Neural cell (in vitro differentiated cells): ENCODE measurements at regions not wholly inside any gene's neighbourhood (a gene's known extent, or its start where the extent isn't known, plus 50 kb on each side); places are given as distances from the start of the nearest gene placed in this dataset.

ENCODE experiments used
- H2AFZ ChIP-seq: fragments of 200-600, 300-800 bp; sonication (generic), shearing (Covaris generic); 2 replicates; pipeline ENCODE4 v1.6.0; 2014; ENCODE audit warnings: low read depth, mild to moderate bottlenecking, antibody characterized with exemption, low read length, moderate library complexity
- H3F3A ChIP-seq: fragments of 200-600 bp; shearing (Covaris generic); 2 replicates; pipeline ENCODE4 v1.6.1; 2016; ENCODE audit warnings: mild to moderate bottlenecking, moderate library complexity, mixed read lengths, antibody characterized with exemption, low read length; ENCODE audit not compliant: insufficient read depth, poor library complexity, severe bottlenecking
- H3K27ac ChIP-seq: fragments of 200-600, 300-800 bp; sonication (generic), shearing (Covaris generic); 2 replicates; pipeline ENCODE4 v1.5.1; 2014; ENCODE audit warnings: mild to moderate bottlenecking, low read length, moderate library complexity
- H3K27me3 ChIP-seq: fragments of 300-800, 200-600 bp; sonication (generic), shearing (Covaris generic); 2 replicates; pipeline ENCODE4 v1.6.0; 2014; ENCODE audit warnings: mild to moderate bottlenecking, low read depth, low read length, moderate library complexity; ENCODE audit not compliant: insufficient read depth
- H3K36me3 ChIP-seq: fragments of 300-800, 200-600 bp; sonication (generic), shearing (Covaris generic); 2 replicates; pipeline ENCODE4 v1.5.1; 2014; ENCODE audit warnings: mild to moderate bottlenecking, antibody characterized with exemption, low read length, moderate library complexity; ENCODE audit not compliant: insufficient read depth
- H3K4me2 ChIP-seq: fragments of 300-800, 200-600 bp; sonication (generic), shearing (Covaris generic); 2 replicates; pipeline ENCODE4 v1.6.0; 2014; ENCODE audit warnings: mild to moderate bottlenecking, low read length
- H3K4me3 ChIP-seq: fragments of 300-800, 200-600 bp; sonication (generic), shearing (Covaris generic); 2 replicates; pipeline ENCODE4 v1.5.1; 2014; ENCODE audit warnings: mild to moderate bottlenecking, low read length, moderate library complexity
- H3K79me2 ChIP-seq: fragments of 200-600 bp; shearing (Covaris generic); replicated peaks from 2 replicates; pipeline ENCODE4 v1.6.0; 2014; ENCODE audit warnings: mild to moderate bottlenecking, low read length, moderate library complexity; ENCODE audit not compliant: insufficient read depth
- H3K9ac ChIP-seq: fragments of 300-800, 200-600 bp; sonication (generic), shearing (Covaris generic); 2 replicates; pipeline ENCODE4 v1.6.1; 2016; ENCODE audit warnings: mild to moderate bottlenecking, low read length, mixed read lengths
- H3K9me2 ChIP-seq: fragments of 200-600 bp; shearing (Covaris generic); 2 replicates; pipeline ENCODE4 v1.6.1; 2016; ENCODE audit warnings: mild to moderate bottlenecking, low read length, mixed read lengths; ENCODE audit not compliant: insufficient read depth
- H3K9me3 ChIP-seq: fragments of 200-600, 300-800 bp; sonication (generic), shearing (Covaris generic); 2 replicates; pipeline ENCODE4 v1.6.1; 2016; ENCODE audit warnings: mild to moderate bottlenecking, mixed run types, low read length, moderate library complexity, mixed read lengths
- H4K20me1 ChIP-seq: fragments of 200-600 bp; shearing (Covaris generic); 2 replicates; pipeline ENCODE4 v1.6.1; 2016; ENCODE audit warnings: mild to moderate bottlenecking, mixed run types; ENCODE audit not compliant: insufficient read depth
- EP300 ChIP-seq: fragments of 450-650 bp; conservative IDR thresholded peaks from 2 replicates; pipeline ENCODE4 v1.6.1; 2014; ENCODE audit warnings: antibody characterized with exemption, mild to moderate bottlenecking, moderate library complexity; ENCODE audit not compliant: poor library complexity, severe bottlenecking
- EZH2 ChIP-seq: fragments of 200-600, 300-800 bp; shearing (Covaris generic), sonication (generic); IDR thresholded peaks from 2 replicates; pipeline ENCODE4 v1.6.1; 2014; ENCODE audit warnings: antibody characterized with exemption, low read length, borderline replicate concordance, mild to moderate bottlenecking; ENCODE audit not compliant: insufficient read depth, poor library complexity, severe bottlenecking
- MXI1 ChIP-seq: fragments of 450-650 bp; conservative IDR thresholded peaks from 2 replicates; pipeline ENCODE4 v1.6.1; 2014; ENCODE audit warnings: antibody characterized with exemption, mild to moderate bottlenecking; ENCODE audit not compliant: poor library complexity, severe bottlenecking
- POLR2AphosphoS5 ChIP-seq: IDR thresholded peaks from 2 replicates; pipeline ENCODE4 v1.6.1; 2012
- RAD21 ChIP-seq: fragments of 450-650 bp; conservative IDR thresholded peaks from 2 replicates; pipeline ENCODE4 v1.6.1; 2014; ENCODE audit warnings: antibody characterized with exemption, mild to moderate bottlenecking, moderate library complexity
- SMC3 ChIP-seq: fragments of 450-650 bp; conservative IDR thresholded peaks from 2 replicates; pipeline ENCODE4 v1.6.1; 2014; ENCODE audit warnings: antibody characterized with exemption, mild to moderate bottlenecking, moderate library complexity; ENCODE audit not compliant: poor library complexity
- TAF1 ChIP-seq: IDR thresholded peaks from 2 replicates; pipeline ENCODE4 v1.6.1; 2012; ENCODE audit warnings: low read depth
- TF ChIP-seq, protein P1 (sequence below): fragments of 450-650 bp; IDR thresholded peaks from 2 replicates; pipeline ENCODE4 v1.5.1; 2014; ENCODE audit warnings: antibody characterized with exemption, mild to moderate bottlenecking, moderate library complexity; ENCODE audit not compliant: poor library complexity, severe bottlenecking
- TF ChIP-seq, protein P2 (sequence below): IDR thresholded peaks from 2 replicates; pipeline ENCODE4 v1.6.1; 2012; ENCODE audit warnings: borderline replicate concordance

DNA sequence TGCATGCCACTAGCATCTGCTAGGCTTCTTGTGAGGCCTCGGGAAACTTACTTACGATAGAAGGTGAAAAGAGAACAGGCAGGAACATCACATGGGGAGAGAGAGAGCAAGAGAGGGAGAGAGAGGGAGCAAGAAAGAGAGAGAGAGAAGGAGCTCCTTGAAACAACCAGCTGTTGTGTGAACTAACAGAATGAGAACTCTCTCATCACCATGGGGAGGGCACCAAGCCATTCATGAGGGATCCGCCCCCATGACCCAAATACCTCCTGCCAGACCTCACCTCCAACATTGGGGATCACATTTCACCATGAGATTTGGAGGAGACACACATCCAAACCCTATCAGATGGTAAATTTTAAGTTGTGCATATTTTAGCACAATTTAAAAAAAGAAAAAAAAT, 1217.2 kb downstream of the TYW1 start:
- Histone ChIP-seq H3K4me2 (no peak overlapping the region), H3K79me2 (no peaks in the 10 kb centered on the region), H3F3A (no peaks in the 10 kb centered on the region), H3K27me3 (no peaks in the 10 kb centered on the region), H3K36me3 (no peaks in the 10 kb centered on the region), H3K9ac (no peak overlapping the region), H3K9me2 (no peaks in the 10 kb centered on the region), H2AFZ (no peak overlapping the region), H4K20me1 (no peaks in the 10 kb centered on the region), H3K27ac (no peak overlapping the region), H3K4me3 (no peak overlapping the region), H3K9me3 (no peaks in the 10 kb centered on the region)
- TF ChIP-seq RAD21 = no peak
- TF ChIP-seq EZH2 = no peak
- TF ChIP-seq, protein P1, sequence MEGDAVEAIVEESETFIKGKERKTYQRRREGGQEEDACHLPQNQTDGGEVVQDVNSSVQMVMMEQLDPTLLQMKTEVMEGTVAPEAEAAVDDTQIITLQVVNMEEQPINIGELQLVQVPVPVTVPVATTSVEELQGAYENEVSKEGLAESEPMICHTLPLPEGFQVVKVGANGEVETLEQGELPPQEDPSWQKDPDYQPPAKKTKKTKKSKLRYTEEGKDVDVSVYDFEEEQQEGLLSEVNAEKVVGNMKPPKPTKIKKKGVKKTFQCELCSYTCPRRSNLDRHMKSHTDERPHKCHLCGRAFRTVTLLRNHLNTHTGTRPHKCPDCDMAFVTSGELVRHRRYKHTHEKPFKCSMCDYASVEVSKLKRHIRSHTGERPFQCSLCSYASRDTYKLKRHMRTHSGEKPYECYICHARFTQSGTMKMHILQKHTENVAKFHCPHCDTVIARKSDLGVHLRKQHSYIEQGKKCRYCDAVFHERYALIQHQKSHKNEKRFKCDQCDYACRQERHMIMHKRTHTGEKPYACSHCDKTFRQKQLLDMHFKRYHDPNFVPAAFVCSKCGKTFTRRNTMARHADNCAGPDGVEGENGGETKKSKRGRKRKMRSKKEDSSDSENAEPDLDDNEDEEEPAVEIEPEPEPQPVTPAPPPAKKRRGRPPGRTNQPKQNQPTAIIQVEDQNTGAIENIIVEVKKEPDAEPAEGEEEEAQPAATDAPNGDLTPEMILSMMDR = no peak
- no peak for TF ChIP-seq EP300
- TF ChIP-seq SMC3 = no peak
- TF ChIP-seq POLR2AphosphoS5 = no peak
- TF ChIP-seq MXI1 = no peak
- TF ChIP-seq, protein P2, sequence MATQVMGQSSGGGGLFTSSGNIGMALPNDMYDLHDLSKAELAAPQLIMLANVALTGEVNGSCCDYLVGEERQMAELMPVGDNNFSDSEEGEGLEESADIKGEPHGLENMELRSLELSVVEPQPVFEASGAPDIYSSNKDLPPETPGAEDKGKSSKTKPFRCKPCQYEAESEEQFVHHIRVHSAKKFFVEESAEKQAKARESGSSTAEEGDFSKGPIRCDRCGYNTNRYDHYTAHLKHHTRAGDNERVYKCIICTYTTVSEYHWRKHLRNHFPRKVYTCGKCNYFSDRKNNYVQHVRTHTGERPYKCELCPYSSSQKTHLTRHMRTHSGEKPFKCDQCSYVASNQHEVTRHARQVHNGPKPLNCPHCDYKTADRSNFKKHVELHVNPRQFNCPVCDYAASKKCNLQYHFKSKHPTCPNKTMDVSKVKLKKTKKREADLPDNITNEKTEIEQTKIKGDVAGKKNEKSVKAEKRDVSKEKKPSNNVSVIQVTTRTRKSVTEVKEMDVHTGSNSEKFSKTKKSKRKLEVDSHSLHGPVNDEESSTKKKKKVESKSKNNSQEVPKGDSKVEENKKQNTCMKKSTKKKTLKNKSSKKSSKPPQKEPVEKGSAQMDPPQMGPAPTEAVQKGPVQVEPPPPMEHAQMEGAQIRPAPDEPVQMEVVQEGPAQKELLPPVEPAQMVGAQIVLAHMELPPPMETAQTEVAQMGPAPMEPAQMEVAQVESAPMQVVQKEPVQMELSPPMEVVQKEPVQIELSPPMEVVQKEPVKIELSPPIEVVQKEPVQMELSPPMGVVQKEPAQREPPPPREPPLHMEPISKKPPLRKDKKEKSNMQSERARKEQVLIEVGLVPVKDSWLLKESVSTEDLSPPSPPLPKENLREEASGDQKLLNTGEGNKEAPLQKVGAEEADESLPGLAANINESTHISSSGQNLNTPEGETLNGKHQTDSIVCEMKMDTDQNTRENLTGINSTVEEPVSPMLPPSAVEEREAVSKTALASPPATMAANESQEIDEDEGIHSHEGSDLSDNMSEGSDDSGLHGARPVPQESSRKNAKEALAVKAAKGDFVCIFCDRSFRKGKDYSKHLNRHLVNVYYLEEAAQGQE = no peak
- no peak for TF ChIP-seq TAF1

DNA sequence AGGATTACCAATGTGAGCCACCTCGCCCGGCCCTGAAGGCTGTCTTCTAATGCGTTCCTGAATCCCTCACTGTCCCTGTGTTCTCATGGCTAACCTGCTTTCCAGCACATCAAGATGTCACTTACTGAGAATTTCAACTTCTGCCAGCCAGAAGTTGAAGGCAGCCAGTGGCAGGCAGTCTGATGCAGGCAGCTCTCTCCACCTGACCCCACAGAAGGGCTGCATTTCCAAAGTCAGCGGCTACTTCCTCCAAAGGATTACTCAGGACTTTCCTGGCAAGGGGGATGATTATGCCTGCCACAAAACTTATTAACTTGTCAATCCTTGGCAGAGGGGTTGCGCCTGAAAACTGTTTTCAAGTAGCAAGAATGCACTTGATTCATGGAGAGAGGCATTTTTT, 1219.4 kb downstream of the TYW1 start:
- Histone ChIP-seq H3K4me2 (no peak overlapping the region), H3F3A (no peaks in the 10 kb centered on the region), H3K4me3 (no peak overlapping the region), H3K9me2 (no peaks in the 10 kb centered on the region), H3K36me3 (no peaks in the 10 kb centered on the region), H3K27ac (no peak overlapping the region), H3K9me3 (no peaks in the 10 kb centered on the region), H3K27me3 (no peaks in the 10 kb centered on the region), H3K79me2 (no peaks in the 10 kb centered on the region), H3K9ac (no peak overlapping the region), H4K20me1 (no peaks in the 10 kb centered on the region), H2AFZ (no peak overlapping the region)
- TF ChIP-seq EZH2 (no peak), SMC3 (no peak), TAF1 (no peak), EP300 (no peak), POLR2AphosphoS5 (no peak), RAD21 (no peak), MXI1 (no peak)
- TF ChIP-seq, protein P1 = no peak
- TF ChIP-seq, protein P2 = no peak
